LNCAP (cell line): ENCODE measurements at regions not wholly inside any gene's neighbourhood (a gene's known extent, or its start where the extent isn't known, plus 50 kb on each side); places are given as distances from the start of the nearest gene placed in this dataset.

Experiments used
- TF ChIP-seq, protein P1 (sequence below): fragments of 450-650 bp; IDR thresholded peaks from 2 replicates; pipeline ENCODE4 v1.5.1; 2017; ENCODE audit warnings: mild to moderate bottlenecking

DNA sequence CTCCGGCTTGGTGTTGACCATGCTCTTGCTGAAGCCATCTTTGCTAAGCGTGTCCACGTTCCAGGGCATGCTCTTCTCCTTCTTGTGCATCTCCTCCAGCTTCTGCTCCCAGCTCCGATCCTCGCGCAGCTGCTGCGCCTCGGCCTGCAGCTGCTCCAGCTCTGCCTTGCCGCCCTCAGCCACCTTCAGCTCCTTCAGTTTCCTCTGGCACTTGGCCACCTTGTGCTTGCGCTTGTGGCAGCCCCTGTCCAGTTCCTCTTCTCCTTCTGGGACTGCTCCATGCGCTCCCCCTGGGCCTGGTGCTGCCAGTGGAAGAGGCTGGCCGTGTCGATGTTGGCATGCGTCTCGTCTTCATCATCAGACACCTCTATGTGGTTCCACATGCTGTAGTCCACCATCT, 128.3 kb upstream of the CLINT1 start:
- TF ChIP-seq, protein P1, sequence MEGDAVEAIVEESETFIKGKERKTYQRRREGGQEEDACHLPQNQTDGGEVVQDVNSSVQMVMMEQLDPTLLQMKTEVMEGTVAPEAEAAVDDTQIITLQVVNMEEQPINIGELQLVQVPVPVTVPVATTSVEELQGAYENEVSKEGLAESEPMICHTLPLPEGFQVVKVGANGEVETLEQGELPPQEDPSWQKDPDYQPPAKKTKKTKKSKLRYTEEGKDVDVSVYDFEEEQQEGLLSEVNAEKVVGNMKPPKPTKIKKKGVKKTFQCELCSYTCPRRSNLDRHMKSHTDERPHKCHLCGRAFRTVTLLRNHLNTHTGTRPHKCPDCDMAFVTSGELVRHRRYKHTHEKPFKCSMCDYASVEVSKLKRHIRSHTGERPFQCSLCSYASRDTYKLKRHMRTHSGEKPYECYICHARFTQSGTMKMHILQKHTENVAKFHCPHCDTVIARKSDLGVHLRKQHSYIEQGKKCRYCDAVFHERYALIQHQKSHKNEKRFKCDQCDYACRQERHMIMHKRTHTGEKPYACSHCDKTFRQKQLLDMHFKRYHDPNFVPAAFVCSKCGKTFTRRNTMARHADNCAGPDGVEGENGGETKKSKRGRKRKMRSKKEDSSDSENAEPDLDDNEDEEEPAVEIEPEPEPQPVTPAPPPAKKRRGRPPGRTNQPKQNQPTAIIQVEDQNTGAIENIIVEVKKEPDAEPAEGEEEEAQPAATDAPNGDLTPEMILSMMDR: no peak

GRCh38 chr5:157986431-157986990, 127.6 kb upstream of the CLINT1 start:
- TF ChIP-seq, protein P1: no peak

DNA sequence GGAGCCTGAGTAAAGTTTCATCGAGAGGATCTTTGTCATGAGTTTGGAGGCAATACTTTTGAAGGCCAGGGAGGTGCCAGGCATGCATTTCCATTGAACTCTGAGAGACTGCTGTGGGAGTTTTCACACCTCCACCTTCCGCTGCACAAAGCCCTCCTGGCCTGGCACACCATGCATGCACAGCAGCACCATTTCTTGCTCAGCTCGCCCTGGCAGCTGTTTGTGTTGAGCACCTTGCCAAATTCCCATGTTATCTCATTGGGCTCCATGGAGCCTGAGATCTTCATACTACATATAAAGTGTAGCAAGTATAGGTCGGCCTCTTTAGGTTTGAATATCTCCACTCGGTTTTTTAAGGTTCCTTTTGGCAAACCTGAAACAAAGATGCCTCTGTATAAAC, 125.7 kb upstream of the CLINT1 start:
- TF ChIP-seq, protein P1: no peak

DNA sequence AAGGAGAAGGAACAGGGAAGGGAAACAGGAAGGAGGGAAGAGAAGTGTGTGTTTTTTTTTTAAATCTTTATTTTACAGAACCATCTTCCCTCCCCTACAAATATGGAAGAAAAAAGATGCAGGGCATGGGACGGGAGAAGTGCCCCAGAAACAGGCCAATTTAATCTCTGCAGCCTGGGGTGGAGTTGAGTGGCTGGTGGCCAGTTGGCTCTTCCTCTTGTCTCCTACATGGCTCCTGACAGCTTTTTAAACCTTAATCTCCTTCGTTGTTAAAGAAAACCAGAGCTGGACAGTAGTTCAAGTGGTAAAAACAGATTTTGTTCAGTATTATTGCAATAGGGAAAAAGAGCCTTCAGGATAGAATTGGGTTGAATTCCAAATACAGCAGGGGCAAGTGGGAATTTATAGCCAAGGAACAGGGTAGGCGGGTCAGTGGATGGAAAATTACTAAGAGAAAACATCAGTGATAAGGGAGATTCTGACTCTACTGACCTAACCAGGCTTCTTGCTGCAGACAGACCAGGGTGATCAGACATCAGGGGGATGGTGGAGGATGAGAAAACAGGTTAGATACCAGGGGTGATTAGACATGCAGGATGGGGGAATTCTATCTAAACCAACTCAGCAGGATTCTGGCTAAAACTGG, 125.1 kb upstream of the CLINT1 start:
- TF ChIP-seq, protein P1: no peak

GRCh38 chr5:157978061-157978460, 119.1 kb upstream of the CLINT1 start:
- TF ChIP-seq, protein P1: no peak

DNA sequence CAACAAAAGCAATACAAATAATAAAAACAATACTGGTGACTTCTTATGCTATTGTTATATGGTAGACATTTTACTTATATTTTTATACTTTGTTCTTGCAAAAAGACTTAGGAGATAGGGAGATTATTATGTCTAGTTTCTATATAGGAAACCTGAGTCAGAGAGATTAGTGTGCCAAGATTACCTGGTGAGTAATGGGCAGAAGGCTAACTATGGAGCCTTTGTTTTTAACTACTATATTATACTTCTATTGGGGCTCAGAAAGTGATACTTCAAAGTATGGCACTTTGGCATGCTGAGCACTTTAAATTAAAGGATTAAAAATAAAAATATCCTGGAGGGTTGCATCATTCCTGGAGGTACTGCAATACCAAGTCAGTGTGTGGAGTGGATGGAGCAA, 117.5 kb upstream of the CLINT1 start:
- TF ChIP-seq, protein P1: no peak

DNA sequence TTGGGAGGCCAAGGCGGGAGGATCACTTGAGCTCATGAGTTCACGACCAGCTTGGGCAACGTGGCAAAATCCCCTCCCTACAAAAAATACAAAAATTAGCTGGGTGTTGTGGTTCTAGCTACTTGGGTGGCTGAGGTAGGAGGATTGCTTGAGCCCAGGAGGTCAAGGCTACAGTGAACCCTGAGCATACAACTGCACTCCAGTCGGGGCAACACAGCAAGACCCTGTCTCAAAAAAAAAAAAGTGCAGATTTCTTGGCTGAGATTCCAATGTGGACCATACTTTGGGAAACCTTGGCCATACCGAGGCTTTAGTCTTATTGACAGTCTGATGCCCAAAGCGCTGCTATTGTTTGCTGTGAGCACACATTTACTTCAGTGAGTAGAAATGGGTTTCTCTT, 113.6 kb upstream of the CLINT1 start:
- TF ChIP-seq, protein P1: no peak
